HEK293 (cell line): ENCODE measurements at regions not wholly inside any gene's neighbourhood (a gene's known extent, or its start where the extent isn't known, plus 50 kb on each side); places are given as distances from the start of the nearest gene placed in this dataset.

Experiments used
- CTCF ChIA-PET: fragments of 350-600 bp; formaldehyde crosslinking; extraction: SDS; loops from one replicate; lab custom pipeline; 2021; ENCODE audit warnings: antibody characterized with exemption; lab: Yijun Ruan, JAX
- POLR2A ChIA-PET: fragments of 300-600 bp; formaldehyde crosslinking; extraction: SDS; loops from one replicate; lab custom pipeline; 2020; ENCODE audit warnings: antibody characterized with exemption, inconsistent platforms; lab: Yijun Ruan, JAX
- H3K27ac ChIP-seq: fragments of 200-500 bp; sonication (Bioruptor generic); 2 replicates; pipeline ENCODE4 v1.5.1; 2014; ENCODE audit warnings: low read depth, low read length, control low read depth, inconsistent platforms; ENCODE audit errors: extremely low read depth
- H3K36me3 ChIP-seq, 2 experiments: fragments of 200-500 bp in 1 of 2; sonication (Bioruptor generic) in 1 of 2; 1 replicate in 1 of 2; 2 replicates in 1 of 2; pipeline ENCODE4 v1.5.1; 2014 to 2017; ENCODE audit warnings: inconsistent platforms in 2 of 2, low read length in 2 of 2; ENCODE audit not compliant: control insufficient read depth in 2 of 2, insufficient read depth in 1 of 2
- H3K4me1 ChIP-seq: fragments of 200-500 bp; sonication (Bioruptor generic); 2 replicates; pipeline ENCODE4 v1.5.1; 2014; ENCODE audit warnings: mild to moderate bottlenecking, low read length, inconsistent platforms; ENCODE audit not compliant: control insufficient read depth, insufficient read depth
- H3K4me3 ChIP-seq: 2 replicates; pipeline ENCODE4 v1.5.1; 2011; ENCODE audit warnings: low read depth, mild to moderate bottlenecking, control low read depth, low read length, moderate library complexity
- H3K9me3 ChIP-seq: fragments of 200-500 bp; sonication (Bioruptor generic); 2 replicates; pipeline ENCODE4 v1.5.1; 2014; ENCODE audit warnings: low read depth, low read length, inconsistent platforms; ENCODE audit not compliant: control insufficient read depth, insufficient read depth
- OVOL3 ChIP-seq: fragments of 450-650 bp; formaldehyde crosslinking; IDR thresholded peaks from 2 replicates; pipeline ENCODE4 v1.5.1; 2016; ENCODE audit warnings: missing biosample characterization, missing genetic modification characterization
- PRDM4 ChIP-seq: fragments of 450-650 bp; formaldehyde crosslinking; IDR thresholded peaks from 2 replicates; pipeline ENCODE4 v1.5.1; 2017; ENCODE audit warnings: missing biosample characterization, missing genetic modification characterization
- SALL2 ChIP-seq: fragments of 450-650 bp; formaldehyde crosslinking; IDR thresholded peaks from 2 replicates; pipeline ENCODE4 v1.5.0; 2017; ENCODE audit warnings: missing biosample characterization, mild to moderate bottlenecking, missing genetic modification characterization, borderline replicate concordance
- SP3 ChIP-seq: fragments of 450-650 bp; formaldehyde crosslinking; IDR thresholded peaks from 2 replicates; pipeline ENCODE4 v1.5.1; 2016; ENCODE audit warnings: missing biosample characterization, missing genetic modification characterization
- ZBTB44 ChIP-seq: fragments of 450-650 bp; IDR thresholded peaks from 2 replicates; pipeline ENCODE4 v1.5.1; 2018; ENCODE audit warnings: missing biosample characterization, mild to moderate bottlenecking, missing genetic modification characterization
- ZBTB6 ChIP-seq: fragments of 450-650 bp; formaldehyde crosslinking; IDR thresholded peaks from 2 replicates; pipeline ENCODE4 v1.5.1; 2017; ENCODE audit warnings: missing biosample characterization, missing genetic modification characterization
- ZNF169 ChIP-seq: fragments of 450-650 bp; formaldehyde crosslinking; IDR thresholded peaks from 2 replicates; pipeline ENCODE4 v1.5.1; 2016; ENCODE audit warnings: missing biosample characterization, missing genetic modification characterization
- ZNF184 ChIP-seq: fragments of 450-650 bp; IDR thresholded peaks from 2 replicates; pipeline ENCODE4 v1.5.1; 2018; ENCODE audit warnings: missing biosample characterization, mild to moderate bottlenecking, missing genetic modification characterization
- ZNF2 ChIP-seq: fragments of 450-650 bp; formaldehyde crosslinking; IDR thresholded peaks from 2 replicates; pipeline ENCODE4 v1.5.1; 2016; ENCODE audit warnings: missing biosample characterization, missing genetic modification characterization
- ZNF211 ChIP-seq: fragments of 450-650 bp; formaldehyde crosslinking; IDR thresholded peaks from 2 replicates; pipeline ENCODE4 v1.5.1; 2016; ENCODE audit warnings: low read depth, missing biosample characterization, missing genetic modification characterization
- ZNF239 ChIP-seq: fragments of 450-650 bp; formaldehyde crosslinking; IDR thresholded peaks from 2 replicates; pipeline ENCODE4 v1.5.1; 2016; ENCODE audit warnings: missing biosample characterization, missing genetic modification characterization
- ZNF266 ChIP-seq: fragments of 450-650 bp; formaldehyde crosslinking; IDR thresholded peaks from 2 replicates; pipeline ENCODE4 v1.5.1; 2016; ENCODE audit warnings: missing biosample characterization, missing genetic modification characterization, low read depth
- ZNF391 ChIP-seq: fragments of 450-650 bp; formaldehyde crosslinking; IDR thresholded peaks from 2 replicates; pipeline ENCODE4 v1.5.1; 2016; ENCODE audit warnings: low read depth, missing biosample characterization, missing genetic modification characterization, borderline replicate concordance
- ZNF394 ChIP-seq: fragments of 450-650 bp; formaldehyde crosslinking; IDR thresholded peaks from 2 replicates; pipeline ENCODE4 v1.5.1; 2016; ENCODE audit warnings: missing biosample characterization, missing genetic modification characterization, mild to moderate bottlenecking, moderate library complexity, borderline replicate concordance
- ZNF404 ChIP-seq: fragments of 450-650 bp; formaldehyde crosslinking; IDR thresholded peaks from 2 replicates; pipeline ENCODE4 v1.5.1; 2017; ENCODE audit warnings: missing biosample characterization, missing genetic modification characterization
- ZNF530 ChIP-seq: fragments of 450-650 bp; formaldehyde crosslinking; IDR thresholded peaks from 2 replicates; pipeline ENCODE4 v1.5.1; 2016; ENCODE audit warnings: low read depth, missing biosample characterization, missing genetic modification characterization
- ZNF571 ChIP-seq: fragments of 450-650 bp; formaldehyde crosslinking; IDR thresholded peaks from 2 replicates; pipeline ENCODE4 v1.5.0; 2017; ENCODE audit warnings: missing biosample characterization, missing genetic modification characterization
- ZSCAN30 ChIP-seq: fragments of 450-650 bp; IDR thresholded peaks from 2 replicates; pipeline ENCODE4 v1.5.1; 2018; ENCODE audit warnings: missing biosample characterization, mild to moderate bottlenecking, missing genetic modification characterization, moderate library complexity
- TF ChIP-seq, protein P1 (sequence below): fragments of 450-650 bp; formaldehyde crosslinking; IDR thresholded peaks from 2 replicates; pipeline ENCODE4 v1.5.1; 2016; ENCODE audit warnings: missing biosample characterization, missing genetic modification characterization
- TF ChIP-seq, protein P2 (sequence below): fragments of 450-650 bp; formaldehyde crosslinking; IDR thresholded peaks from 2 replicates; pipeline ENCODE4 v1.5.1; 2016; ENCODE audit warnings: missing biosample characterization, missing genetic modification characterization
- TF ChIP-seq, protein P3 (sequence below): fragments of 450-650 bp; IDR thresholded peaks from 2 replicates; pipeline ENCODE4 v1.5.1; 2018; ENCODE audit warnings: missing biosample characterization, missing genetic modification characterization

DNA sequence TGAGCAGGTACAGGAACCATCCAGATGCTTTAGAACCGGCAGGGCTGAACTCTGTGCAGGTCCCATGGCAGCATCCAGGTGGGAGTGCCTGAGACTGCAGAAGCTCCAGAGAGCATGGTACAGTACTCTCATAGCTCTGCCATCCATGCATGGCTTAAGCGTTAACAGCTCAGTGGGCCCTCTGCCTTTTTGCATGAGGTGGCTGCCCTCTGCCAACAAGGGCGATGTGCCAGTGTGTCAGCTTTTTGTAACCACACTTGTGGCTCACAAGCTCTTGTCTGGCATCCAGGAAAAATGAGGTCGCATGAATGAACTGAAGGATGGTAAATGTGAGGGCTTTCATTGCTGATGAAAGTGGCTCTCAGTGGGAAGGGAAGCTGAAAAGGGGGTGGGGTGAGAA, 950.1 kb downstream of the DIPK2A start (continued):
- no peak for TF ChIP-seq PRDM4 (tag by site-specific recombination)

GRCh38 chr3:144923046-144923775, 951.6 kb downstream of the DIPK2A start:
- Histone ChIP-seq H3K4me3 (no peak overlapping the region), H3K9me3 (no peaks in the 10 kb centered on the region), H3K27ac (no peak overlapping the region), H3K36me3 (no peaks in the 10 kb centered on the region), H3K4me1 (no peaks in the 10 kb centered on the region)
- POLR2A ChIA-PET = no interaction called here
- CTCF ChIA-PET = no interaction called here
- TF ChIP-seq, protein P1, sequence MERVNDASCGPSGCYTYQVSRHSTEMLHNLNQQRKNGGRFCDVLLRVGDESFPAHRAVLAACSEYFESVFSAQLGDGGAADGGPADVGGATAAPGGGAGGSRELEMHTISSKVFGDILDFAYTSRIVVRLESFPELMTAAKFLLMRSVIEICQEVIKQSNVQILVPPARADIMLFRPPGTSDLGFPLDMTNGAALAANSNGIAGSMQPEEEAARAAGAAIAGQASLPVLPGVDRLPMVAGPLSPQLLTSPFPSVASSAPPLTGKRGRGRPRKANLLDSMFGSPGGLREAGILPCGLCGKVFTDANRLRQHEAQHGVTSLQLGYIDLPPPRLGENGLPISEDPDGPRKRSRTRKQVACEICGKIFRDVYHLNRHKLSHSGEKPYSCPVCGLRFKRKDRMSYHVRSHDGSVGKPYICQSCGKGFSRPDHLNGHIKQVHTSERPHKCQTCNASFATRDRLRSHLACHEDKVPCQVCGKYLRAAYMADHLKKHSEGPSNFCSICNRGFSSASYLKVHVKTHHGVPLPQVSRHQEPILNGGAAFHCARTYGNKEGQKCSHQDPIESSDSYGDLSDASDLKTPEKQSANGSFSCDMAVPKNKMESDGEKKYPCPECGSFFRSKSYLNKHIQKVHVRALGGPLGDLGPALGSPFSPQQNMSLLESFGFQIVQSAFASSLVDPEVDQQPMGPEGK (tag by site-specific recombination) = no peak
- TF ChIP-seq ZNF266 (no peak), ZNF184 (tag by site-specific recombination) (no peak), ZNF2 (tag by site-specific recombination) (no peak), ZSCAN30 (tag by site-specific recombination) (no peak), ZNF530 (tag by site-specific recombination) (no peak), SALL2 (no peak), ZNF404 (tag by site-specific recombination) (no peak), ZNF169 (tag by site-specific recombination) (no peak), ZNF211 (tag by site-specific recombination) (no peak), ZBTB6 (tag by site-specific recombination) (no peak), ZNF571 (tag by site-specific recombination) (no peak), ZNF239 (tag by site-specific recombination) (no peak), OVOL3 (tag by site-specific recombination) (no peak)
- TF ChIP-seq, protein P2, sequence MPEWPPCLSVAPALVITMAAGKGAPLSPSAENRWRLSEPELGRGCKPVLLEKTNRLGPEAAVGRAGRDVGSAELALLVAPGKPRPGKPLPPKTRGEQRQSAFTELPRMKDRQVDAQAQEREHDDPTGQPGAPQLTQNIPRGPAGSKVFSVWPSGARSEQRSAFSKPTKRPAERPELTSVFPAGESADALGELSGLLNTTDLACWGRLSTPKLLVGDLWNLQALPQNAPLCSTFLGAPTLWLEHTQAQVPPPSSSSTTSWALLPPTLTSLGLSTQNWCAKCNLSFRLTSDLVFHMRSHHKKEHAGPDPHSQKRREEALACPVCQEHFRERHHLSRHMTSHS (tag by site-specific recombination) = no peak

- TF ChIP-seq, protein P3, sequence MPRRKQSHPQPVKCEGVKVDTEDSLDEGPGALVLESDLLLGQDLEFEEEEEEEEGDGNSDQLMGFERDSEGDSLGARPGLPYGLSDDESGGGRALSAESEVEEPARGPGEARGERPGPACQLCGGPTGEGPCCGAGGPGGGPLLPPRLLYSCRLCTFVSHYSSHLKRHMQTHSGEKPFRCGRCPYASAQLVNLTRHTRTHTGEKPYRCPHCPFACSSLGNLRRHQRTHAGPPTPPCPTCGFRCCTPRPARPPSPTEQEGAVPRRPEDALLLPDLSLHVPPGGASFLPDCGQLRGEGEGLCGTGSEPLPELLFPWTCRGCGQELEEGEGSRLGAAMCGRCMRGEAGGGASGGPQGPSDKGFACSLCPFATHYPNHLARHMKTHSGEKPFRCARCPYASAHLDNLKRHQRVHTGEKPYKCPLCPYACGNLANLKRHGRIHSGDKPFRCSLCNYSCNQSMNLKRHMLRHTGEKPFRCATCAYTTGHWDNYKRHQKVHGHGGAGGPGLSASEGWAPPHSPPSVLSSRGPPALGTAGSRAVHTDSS (tag by site-specific recombination) = no peak
- TF ChIP-seq ZBTB44 (no peak), ZBTB6 (tag by site-specific recombination) (no peak), SP3 (tag by site-specific recombination) (no peak), ZNF394 (tag by site-specific recombination) (no peak), ZNF391 (no peak)
- TF ChIP-seq, all 188 proteins: peak for 0
- Histone ChIP-seq H3K36me3 (no peaks in the 10 kb centered on the region), H3K9me3 (no peaks in the 10 kb centered on the region), H3K4me3 (no peak overlapping the region), H3K27ac (no peak overlapping the region), H3K4me1 (no peaks in the 10 kb centered on the region)
- CTCF ChIA-PET = no interaction called here
- POLR2A ChIA-PET = no interaction called here
Observed at GRCh38 chr3:144930431-144930830, 958.8 kb downstream of the DIPK2A start.
